Liver (tissue), 3 donors: ENCODE measurements at regions not wholly inside any gene's neighbourhood (a gene's known extent, or its start where the extent isn't known, plus 50 kb on each side); places are given as distances from the start of the nearest gene placed in this dataset.

ENCODE experiments used
- CTCF ChIP-seq: fragments of 150-350 bp; IDR thresholded peaks from 2 replicates; pipeline ENCODE4 v1.5.1; 2017; ENCODE audit warnings: improper control_type of control experiment, low read depth, low read length; ENCODE audit not compliant: missing input control
- EGR1 ChIP-seq, 2 donors: IDR thresholded peaks; 2 replicates each; pipeline ENCODE4 v1.6.1; 2016 to 2018; ENCODE audit warnings: antibody characterized with exemption in 2 of 2, low read depth in 2 of 2
- FOXA1 ChIP-seq: IDR thresholded peaks from 2 replicates; pipeline ENCODE4 v1.6.1; 2016; ENCODE audit warnings: antibody characterized with exemption
- HNF4G ChIP-seq: IDR thresholded peaks from 2 replicates; pipeline ENCODE4 v1.6.1; 2016; ENCODE audit warnings: antibody characterized with exemption
- JUND ChIP-seq, 2 donors: IDR thresholded peaks; 2 replicates each; pipeline ENCODE4 v1.6.1; 2016; ENCODE audit warnings: antibody characterized with exemption in 2 of 2
- MAX ChIP-seq: IDR thresholded peaks from 2 replicates; pipeline ENCODE4 v1.6.1; 2016; ENCODE audit warnings: antibody characterized with exemption
- RAD21 ChIP-seq, 2 donors: IDR thresholded peaks; 2 replicates each; pipeline ENCODE4 v1.6.1; 2016; ENCODE audit warnings: antibody characterized with exemption in 2 of 2, mild to moderate bottlenecking in 2 of 2
- RXRA ChIP-seq, 2 donors: IDR thresholded peaks; 2 replicates each; pipeline ENCODE4 v1.6.1; 2017 to 2018; ENCODE audit warnings: antibody characterized with exemption in 2 of 2, mild to moderate bottlenecking in 1 of 2
- SP1 ChIP-seq: IDR thresholded peaks from 2 replicates; pipeline ENCODE4 v1.6.1; 2018; ENCODE audit warnings: antibody characterized with exemption, mild to moderate bottlenecking
- TAF1 ChIP-seq: conservative IDR thresholded peaks from 2 replicates; pipeline ENCODE4 v1.6.1; 2016; ENCODE audit warnings: antibody characterized with exemption, mild to moderate bottlenecking
- YY1 ChIP-seq: IDR thresholded peaks from 2 replicates; pipeline ENCODE4 v1.6.1; 2016; ENCODE audit warnings: antibody characterized with exemption, mild to moderate bottlenecking
- ZBTB33 ChIP-seq: IDR thresholded peaks from 2 replicates; pipeline ENCODE4 v1.6.1; 2016; ENCODE audit warnings: antibody characterized with exemption
- TF ChIP-seq, protein P1 (sequence below): IDR thresholded peaks from 2 replicates; pipeline ENCODE4 v1.6.1; 2016; ENCODE audit warnings: antibody characterized with exemption, mild to moderate bottlenecking
- TF ChIP-seq, protein P2 (sequence below): IDR thresholded peaks from 2 replicates; pipeline ENCODE4 v1.6.1; 2016; ENCODE audit warnings: antibody characterized with exemption
- donor health status: healthy.
- donor health status: healthy.

DNA sequence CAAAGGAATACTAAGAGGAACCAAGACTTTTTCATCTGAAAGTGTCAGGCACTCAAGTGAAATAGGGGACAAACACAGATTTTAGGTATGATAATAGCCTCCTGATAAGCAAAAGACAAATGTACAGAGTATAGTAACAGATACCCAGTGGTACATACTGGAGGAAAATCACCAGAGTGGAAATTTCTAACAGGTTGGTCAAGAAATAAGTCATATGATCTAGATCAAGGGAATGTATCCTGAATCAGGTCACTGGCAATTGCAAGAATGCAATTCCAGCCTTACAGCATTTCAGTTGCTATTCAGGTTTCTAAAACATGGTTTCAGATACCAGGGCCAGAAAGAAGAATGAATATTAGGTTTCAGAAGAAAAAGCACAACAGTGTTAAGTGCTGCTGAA lies 82.2 kb upstream of the SLCO6A1 start:
- TF ChIP-seq CTCF, result no peak
- TF ChIP-seq, protein P1, sequence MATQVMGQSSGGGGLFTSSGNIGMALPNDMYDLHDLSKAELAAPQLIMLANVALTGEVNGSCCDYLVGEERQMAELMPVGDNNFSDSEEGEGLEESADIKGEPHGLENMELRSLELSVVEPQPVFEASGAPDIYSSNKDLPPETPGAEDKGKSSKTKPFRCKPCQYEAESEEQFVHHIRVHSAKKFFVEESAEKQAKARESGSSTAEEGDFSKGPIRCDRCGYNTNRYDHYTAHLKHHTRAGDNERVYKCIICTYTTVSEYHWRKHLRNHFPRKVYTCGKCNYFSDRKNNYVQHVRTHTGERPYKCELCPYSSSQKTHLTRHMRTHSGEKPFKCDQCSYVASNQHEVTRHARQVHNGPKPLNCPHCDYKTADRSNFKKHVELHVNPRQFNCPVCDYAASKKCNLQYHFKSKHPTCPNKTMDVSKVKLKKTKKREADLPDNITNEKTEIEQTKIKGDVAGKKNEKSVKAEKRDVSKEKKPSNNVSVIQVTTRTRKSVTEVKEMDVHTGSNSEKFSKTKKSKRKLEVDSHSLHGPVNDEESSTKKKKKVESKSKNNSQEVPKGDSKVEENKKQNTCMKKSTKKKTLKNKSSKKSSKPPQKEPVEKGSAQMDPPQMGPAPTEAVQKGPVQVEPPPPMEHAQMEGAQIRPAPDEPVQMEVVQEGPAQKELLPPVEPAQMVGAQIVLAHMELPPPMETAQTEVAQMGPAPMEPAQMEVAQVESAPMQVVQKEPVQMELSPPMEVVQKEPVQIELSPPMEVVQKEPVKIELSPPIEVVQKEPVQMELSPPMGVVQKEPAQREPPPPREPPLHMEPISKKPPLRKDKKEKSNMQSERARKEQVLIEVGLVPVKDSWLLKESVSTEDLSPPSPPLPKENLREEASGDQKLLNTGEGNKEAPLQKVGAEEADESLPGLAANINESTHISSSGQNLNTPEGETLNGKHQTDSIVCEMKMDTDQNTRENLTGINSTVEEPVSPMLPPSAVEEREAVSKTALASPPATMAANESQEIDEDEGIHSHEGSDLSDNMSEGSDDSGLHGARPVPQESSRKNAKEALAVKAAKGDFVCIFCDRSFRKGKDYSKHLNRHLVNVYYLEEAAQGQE, result no peak
- no peak for TF ChIP-seq MAX
- TF ChIP-seq TAF1, result no peak
- no peak for TF ChIP-seq YY1
- TF ChIP-seq SP1, result no peak
- no peak for TF ChIP-seq JUND (IDR thresholded peaks at IDR 0.05)
- no peak for TF ChIP-seq EGR1 (IDR thresholded peaks at IDR 0.05; ENCODE audit: low read depth in 2 of 2)
- TF ChIP-seq RAD21 (IDR thresholded peaks at IDR 0.05), result no peak
- no peak for TF ChIP-seq FOXA1
- no peak for TF ChIP-seq RXRA (IDR thresholded peaks at IDR 0.05)
- TF ChIP-seq HNF4G, result no peak
- TF ChIP-seq, protein P2, sequence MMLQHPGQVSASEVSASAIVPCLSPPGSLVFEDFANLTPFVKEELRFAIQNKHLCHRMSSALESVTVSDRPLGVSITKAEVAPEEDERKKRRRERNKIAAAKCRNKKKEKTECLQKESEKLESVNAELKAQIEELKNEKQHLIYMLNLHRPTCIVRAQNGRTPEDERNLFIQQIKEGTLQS, result no peak
- no peak for TF ChIP-seq ZBTB33
